ENCODE measurements at regions not wholly inside any gene's neighbourhood (a gene's known extent, or its start where the extent isn't known, plus 50 kb on each side); places are given as distances from the start of the nearest gene placed in this dataset.
"Not testable (repeated sequence)": the region's sequence is repeated elsewhere in the genome, so short reads cannot be mapped to it uniquely, and the experiment has no call there.

DNA sequence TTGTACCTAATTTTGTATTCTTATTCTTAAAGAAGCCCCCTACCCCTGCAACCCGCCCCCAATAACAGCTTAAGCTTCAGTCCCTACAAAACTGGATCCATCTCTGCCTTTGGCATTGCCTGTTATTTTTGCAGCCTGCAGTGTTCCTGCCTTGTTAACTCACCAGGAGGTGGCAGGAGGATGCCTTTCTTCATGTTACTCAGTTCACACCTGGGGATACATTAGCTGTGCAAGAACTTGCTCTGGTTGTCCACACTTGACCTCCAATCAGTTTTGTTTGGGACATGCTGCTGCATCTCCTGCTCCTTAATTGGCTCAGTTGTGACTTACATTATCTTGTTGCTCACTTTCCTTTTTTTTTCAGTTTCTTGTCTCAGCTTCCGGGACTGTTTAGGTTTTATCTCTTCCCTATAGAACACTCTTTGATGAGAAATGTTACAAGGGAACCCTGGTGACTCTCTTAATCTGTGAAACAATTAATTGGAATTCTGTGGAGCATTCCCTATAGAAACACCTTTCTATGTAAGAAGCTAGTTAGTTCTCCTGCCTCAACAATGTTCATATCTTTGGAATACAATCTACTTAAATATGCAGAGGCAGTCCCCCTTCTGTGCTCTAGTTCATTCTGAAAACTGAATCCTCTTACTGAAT, 467.7 kb upstream of the ACO1 start:
- DNase-seq: no peak

DNA sequence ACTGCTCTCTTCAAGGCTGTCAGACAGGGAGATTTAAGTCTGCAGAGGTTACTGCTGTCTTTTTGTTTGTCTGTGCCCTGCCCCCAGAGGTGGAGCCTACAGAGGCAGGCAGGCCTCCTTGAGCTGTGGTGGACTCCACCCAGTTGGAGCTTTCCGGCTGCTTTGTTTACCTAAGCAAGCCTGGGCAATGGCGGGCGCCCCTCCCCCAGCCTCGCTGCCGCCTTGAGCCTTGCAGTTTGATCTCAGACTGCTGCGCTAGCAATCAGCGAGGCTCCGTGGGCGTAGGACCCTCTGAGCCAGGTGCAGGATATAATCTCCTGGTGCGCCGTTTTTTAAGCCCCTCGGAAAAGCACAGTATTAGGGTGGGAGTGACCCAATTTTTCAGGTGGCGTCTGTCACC, 446.7 kb upstream of the ACO1 start:
- DNase-seq: not testable (repeated sequence)

DNA sequence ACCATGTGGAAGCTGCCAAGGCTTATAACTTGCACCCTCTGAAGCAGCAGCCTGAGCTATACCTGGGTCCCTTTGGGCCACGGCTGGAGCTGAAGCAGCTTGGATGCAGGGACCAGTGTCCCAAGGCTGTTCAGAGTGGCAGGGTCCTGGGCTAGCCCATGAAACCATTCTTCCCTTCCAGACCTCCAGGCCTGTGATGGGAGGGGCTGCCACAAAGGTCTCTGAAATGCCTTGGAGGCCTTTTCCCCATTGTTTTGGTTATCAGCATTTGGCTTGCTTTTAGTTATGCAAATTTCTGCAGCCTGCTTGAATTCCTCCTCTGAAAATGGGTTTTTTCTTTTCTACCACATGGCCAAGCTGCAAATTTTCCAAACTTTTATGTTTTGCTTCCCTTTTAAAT, 433.7 kb upstream of the ACO1 start:
- no peak for DNase-seq

DNA sequence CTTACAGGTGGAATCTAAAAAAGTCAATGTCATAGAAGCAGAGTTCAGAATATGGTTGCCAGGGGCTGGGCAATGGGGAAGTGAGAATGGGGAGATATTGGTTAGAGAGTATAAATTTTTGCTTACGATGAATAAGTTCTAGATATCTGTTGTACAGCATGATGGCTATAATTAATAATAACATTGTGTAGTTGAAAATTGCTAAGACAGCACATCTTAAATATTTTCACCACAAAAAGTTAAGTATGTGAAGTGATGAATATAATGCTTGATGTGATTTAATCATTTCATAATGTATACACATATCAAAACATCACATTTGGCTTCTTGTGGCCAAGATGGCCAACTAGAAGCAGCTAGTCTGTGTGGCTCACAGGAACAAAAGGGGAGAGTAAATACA, 425.9 kb upstream of the ACO1 start:
- DNase-seq: no peak

DNA sequence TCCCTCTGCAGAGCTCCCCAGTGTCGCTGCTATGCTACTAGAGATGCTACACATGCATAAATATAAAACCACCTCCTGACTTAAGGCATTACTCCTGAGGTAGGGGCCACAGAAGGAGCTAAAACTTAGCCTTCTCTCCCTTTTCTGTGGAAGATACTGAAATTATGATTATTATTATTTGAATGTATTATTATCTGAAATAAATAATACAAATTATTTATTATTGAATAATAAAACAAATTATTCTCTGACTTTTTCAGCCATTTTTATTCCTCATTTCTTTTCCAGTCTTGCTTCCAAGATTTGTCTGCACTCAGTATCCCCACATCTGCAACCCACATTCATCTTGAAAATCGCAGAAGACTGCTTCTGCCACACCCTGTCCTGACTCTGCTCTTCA, 414.9 kb upstream of the ACO1 start:
- DNase-seq: no peak

DNA sequence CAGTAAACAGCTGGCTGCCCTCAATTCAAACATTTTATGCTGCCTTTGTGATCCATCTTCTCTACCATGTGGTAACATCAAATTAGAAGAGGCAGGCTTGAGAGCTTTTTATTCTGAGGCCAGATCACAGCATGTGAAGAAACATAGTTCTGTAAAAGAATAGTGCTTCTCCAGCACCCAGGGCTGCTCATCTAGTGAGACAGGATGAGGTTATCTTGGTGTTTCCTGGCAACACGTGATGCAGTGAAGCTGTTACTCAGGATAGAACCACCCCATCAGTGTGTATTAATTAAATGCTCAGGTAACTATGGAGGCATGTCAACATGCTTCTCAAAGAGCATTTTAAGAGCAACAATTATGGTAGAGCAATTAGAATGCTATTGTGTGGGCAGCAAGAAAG, 400.5 kb upstream of the ACO1 start:
- DNase-seq: no peak

DNA sequence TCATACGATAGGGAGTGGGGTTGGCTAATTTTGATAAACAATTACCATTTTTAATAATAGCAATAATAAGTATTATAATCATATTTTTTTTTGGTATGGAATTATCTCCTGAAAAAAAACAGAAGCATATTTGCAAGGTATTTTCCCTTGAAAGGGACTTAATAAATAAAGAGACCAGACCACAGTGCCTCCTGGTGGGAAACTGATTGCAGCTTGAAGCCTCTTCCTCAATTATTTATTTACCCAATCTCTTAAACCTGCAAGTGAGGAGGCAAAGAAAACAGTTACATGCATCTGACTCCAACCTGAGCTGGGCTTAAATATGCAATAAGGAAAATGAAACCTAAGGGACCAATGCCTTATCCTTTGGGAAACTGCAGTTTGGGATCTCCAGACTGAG, 388.1 kb upstream of the ACO1 start:
- DNase-seq: no peak

DNA sequence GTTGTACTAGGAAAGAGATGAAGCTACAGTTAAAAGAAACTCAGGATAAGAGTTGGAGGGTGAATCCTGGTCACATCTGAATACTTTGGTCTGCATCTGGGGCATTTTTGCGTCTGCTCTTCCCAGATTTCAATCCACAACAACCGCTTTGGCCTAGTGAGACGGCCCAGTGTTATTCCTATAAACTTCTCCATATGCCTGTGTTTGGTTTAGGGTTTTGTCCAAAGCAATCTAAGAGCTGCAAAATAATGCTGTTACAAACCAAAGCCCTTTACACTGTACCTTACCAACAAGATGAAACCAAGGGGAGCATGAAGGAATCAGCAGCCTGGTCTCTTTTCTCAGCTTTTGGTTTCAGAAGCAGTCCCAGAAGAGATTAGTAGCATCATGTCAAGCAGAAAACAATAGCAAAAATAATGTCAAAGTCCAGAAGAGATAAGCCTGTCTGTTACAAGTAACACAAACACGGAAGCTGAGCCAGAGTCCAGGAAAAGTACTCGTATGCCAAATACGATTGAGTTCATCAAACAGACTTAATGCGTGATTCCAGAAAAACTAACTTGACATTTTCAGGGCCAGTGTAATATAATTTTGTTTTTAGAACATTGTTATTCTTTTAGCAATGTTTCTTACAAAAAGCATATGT, 379.9 kb upstream of the ACO1 start:
- no peak for DNase-seq

DNA sequence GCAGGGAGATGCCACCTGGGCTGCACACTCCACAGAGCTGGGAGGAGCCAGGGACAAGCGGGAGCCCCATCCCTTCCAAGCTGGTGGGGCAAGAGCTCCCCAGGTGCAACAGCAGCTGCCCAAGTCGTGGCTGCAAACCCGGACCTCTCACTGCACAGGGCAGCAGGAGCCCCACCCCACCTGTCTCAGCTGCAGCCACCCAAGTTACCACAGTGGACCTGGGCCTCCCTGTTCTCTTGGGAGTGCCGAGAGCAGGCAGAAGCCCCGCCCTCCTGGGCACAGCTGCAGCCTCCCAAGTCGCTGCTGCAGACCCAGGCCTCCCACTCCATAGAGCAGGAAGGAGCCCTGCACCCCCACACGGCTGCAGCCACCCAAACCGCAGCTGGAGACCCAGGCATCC, 374.1 kb upstream of the ACO1 start:
- DNase-seq: no peak

DNA sequence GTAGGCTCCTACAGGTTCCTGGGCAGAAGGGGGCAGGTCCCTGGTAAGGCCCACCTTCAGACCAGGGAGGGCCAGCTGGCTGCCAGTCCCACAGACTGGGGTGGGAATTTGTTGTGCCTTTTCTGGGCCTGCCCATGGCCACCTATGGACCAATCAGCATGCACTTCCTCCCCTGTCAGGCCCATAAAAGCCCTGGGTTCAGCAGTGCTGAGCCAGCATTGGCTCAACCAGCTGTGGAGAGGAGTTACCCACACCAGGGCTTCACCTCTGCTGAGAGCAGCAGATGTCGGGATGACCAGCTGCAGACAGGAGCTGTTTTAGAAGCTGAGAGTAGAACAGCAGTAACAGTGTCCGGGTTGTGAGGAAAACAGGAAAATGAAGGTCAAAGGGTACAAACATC, 373.4 kb upstream of the ACO1 start:
- no peak for DNase-seq

DNA sequence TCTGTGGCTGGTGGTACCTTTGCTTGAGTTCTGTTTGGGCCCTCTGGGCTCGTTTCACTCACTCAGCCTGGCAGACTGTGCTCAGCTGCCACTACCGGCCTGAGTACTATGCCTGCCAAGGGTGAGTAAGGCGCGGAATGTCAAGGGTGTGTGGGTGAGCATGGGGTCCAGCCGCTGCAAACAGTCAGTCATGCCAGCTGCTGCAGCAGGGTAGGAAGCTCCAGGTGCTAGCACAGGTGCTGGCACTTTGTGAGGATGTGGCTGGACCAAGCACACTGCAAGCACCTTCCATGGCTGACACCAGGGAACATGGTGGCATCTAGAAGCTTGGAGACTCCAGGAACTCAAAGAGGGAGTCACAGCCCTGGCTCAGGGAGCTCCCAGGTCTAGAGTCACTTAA, 368.6 kb upstream of the ACO1 start:
- no peak for DNase-seq

DNA sequence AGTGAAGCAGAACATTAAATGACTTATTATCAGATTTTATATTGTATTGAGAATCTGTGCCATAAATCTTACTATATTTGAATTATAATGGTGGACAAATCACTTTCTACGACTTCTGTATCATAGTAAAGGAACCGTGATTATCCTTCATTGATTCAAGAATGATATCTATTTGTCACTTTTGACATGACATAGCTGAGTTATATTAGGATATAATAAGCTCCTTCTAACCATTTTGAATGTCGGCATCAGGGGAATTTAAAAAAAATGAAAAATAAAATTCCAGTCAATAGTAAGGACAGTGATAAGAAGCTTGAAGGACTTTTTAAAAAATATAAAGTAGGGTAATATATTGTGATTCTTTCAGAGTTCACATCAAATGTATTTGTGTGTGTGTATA, 338.9 kb upstream of the ACO1 start:
- DNase-seq: no peak

DNA sequence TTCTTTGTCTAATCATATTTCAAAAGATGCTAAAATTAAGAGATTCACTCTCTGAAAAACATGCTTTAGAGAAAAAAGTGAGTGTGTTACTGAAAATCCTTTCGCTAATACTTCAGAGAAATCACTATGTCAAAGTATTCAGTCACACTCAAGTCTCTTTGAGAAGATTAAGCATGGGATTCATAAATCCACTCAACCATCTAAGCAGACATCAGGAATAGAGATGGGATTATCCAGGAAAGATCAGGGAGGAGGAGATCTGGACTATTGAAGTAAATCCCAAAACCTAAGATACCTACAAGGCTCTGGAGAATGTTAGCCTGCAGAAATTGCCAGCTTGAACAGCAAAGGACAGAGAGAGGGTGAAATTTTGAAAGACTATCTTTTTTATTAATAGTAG, 317.2 kb upstream of the ACO1 start:
- no peak for DNase-seq

DNA sequence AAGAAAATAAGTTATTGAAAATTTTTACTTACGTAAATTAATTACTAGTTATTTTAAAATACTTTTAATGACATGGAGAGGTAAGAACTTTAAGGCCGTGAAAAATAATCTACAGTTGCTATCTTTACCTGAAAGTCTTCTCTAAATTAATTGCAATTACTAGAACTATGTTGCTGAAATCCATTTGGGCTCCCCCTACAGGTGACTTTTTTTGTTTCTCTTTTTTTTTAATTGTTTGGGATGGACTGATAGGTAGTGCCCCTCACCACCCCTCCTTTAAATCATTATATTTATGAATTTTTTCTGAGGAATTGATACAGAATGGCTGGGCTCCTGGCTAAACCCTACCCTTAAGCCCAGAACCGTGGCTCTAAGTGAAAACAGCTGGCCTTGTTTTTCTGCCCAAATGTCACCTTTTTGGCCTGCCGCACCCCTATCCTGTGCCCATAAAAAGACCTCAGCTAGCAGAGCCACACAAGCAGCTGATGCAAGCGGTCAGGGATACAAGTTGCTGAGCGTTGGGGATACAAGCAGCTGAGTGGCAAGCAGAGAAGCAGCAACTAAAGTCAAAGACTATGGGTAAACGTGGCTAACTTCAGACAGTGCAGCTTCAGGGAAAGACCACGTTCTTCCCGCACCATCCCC, 315.2 kb upstream of the ACO1 start:
- no peak for DNase-seq

DNA sequence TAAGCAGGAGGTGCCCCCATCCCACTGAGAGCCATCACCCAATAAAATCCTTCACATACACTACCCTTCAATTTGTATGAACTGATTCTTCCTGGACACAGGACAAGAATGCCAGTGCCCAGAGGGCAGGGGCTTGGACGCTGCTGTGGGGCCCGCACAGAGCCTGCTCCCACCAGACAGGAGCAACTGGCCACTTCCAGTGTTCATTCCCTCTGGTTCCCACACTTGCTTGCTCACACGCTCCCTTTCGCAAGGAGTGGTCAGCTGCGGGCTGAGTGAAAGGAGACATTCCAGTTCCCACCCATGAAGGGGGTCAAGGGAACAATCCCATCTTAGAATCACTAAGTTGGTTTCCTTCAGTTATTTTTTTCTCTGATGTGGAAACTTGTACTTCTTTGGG, 314.5 kb upstream of the ACO1 start:
- no peak for DNase-seq

DNA sequence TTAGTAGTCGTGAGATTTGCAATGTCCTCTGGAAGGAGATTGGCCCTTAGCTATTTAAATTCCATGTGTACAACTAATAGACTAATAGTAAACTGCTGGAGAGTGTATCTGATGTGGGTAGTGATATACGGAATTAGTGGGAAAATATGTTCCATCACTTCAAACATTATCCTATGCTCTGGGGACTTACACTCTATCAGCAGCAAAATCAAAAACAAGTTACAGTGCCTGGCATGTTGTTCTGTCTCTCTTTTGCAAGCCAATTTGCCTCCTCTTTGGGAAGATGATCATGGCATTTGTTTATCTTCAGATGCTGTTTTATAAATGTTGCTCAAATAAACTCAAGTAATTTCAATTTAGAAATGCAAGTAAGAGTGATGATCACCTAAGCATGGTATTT, 311.9 kb upstream of the ACO1 start:
- DNase-seq: no peak

DNA sequence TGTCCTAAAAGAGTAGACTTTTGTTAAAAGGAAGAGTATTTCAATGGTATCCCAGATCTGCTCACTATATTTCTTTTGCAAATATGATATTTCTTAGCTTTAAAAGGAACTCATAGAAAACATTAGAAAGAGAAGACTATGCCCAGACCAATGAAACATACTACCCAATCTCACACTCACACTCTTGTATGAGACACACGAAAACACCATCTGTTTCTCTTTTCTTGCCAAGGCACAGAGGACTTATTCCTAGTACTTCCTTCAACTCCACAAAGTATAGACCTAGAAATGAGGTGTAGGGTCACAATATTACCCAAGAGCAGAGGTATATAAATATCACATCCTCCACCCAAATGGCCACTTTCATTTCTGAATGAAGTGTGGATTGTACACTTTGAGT, 292.4 kb upstream of the ACO1 start:
- DNase-seq: no peak

DNA sequence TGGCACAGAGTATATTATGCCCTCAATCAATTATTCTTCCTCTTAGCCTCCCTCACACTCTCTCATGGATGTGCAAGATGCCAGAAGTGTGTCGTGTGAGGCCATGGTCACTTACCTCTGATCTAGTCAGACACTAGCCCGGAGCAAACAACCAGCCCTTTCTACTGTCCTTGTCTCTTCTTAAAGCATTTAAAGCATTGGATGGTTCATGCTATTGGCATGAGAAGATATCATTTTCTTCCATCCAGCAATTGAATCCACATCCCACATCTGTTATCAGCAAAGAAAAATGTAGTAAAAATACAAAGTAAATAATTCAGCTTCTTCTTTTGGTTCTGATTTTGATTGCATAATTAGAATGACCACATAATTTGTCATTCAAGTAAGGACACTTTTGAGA, 267.2 kb upstream of the ACO1 start:
- DNase-seq: no peak

DNA sequence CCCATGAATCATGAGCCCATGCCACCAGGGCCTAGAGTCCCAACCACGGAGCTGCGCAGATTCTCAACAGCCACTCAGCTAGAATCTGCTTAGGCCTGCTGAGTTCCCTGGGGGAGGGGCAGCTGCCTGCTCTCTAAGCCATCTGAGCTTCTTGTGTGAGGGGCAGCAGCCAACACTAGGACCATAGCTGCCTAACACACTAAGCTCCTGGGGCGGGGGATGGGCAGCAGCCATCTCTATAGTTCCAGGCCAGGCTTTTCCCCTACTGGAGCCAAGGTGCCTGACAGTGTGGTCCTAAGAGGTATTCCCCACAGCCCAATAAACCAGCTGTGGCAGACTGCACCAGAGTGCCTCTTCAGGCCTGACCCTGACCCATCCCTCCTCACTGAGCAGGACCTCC, 255.9 kb upstream of the ACO1 start:
- no peak for DNase-seq

DNA sequence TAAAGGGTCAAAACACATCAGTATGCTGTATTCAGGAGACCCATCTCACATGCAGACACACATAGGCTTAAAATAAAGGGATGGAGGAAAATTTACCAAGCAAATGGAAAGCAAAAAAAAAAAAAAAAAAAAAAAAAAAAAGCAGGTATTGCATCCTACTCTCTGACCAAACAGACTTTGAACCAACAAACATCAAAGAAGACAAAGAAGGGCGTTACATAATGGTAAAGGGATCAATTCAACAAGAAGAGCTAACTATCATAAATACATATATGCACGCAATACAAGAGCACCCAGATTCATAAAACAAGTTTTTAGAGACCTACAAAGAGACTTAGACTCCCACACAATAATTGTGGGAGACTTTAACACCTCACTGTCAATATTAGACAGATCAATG, 253.7 kb upstream of the ACO1 start:
- DNase-seq: not testable (repeated sequence)

DNA sequence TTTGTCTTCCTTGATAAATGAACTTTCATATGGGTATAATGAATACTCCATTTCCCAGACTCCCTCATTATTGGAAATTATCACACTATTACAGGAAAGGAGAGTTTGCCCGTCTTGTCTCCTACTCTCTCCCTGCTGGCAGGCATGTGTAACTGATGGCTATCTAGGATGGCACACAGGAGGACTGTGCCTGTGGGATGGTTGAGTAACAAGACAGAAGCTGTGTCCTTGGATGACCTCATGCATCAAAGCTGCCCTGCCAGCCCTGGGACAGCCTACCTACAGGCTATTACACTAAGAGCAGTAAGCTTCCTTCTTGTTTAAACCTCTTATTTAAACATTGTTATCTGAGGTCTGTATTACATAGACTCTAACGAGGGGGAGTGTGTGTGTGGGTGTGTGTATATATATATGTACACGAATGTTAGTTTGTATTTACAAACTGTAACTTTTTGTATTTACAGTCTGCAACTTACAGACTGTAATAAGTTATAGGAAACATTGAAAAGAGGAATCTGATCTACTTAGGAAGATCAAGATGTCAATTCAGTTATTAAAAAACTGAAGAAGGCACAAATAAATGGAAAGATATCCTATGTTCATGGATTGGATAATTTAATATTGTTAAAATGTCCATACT, 247.6 kb upstream of the ACO1 start:
- no peak for DNase-seq

DNA sequence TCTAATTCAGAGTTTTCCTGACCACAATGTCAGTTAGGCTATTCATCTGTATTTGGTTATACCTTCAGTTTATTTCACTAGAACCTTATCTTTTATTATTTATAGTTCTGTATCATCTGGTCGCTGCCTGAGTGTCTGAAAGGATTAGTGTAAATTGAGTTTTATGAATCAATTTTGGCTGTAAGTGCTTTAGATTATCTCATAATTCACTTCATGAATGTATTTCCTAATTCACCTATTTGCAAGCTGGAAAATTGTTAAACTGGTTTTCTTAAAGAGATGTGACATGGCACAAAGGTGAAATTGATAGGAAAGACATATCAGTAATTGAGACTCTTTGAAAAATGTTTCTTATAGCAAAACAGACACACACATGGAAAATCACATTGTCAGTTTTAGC, 242.4 kb upstream of the ACO1 start:
- DNase-seq: no peak

DNA sequence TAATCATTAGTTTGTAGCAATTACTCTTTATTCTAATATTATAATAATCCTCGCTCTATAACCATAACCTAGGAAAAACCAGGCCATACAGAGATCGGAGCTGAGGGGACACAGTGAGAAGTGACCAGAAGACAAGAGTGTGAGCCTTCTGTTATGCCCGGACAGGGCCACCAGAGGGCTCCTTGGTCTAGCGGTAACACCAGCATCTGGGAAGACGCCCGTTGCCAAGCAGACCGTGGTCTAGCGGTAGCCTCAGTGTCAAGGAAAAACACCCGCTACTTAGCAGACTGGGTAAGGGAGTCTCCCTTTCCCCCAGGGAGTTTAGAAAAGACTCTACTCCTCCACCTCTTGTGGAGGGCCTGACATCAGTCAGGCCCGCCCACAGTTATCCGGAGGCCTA, 235.9 kb upstream of the ACO1 start:
- DNase-seq: not testable (repeated sequence)

Data from muscle of arm (tissue), 1 donor.